ENCODE measurements at regions not wholly inside any gene's neighbourhood (a gene's known extent, or its start where the extent isn't known, plus 50 kb on each side); places are given as distances from the start of the nearest gene placed in this dataset.
A peak's percentile ranks its signal among the peaks of the same experiment; 100 is the strongest.

DNA sequence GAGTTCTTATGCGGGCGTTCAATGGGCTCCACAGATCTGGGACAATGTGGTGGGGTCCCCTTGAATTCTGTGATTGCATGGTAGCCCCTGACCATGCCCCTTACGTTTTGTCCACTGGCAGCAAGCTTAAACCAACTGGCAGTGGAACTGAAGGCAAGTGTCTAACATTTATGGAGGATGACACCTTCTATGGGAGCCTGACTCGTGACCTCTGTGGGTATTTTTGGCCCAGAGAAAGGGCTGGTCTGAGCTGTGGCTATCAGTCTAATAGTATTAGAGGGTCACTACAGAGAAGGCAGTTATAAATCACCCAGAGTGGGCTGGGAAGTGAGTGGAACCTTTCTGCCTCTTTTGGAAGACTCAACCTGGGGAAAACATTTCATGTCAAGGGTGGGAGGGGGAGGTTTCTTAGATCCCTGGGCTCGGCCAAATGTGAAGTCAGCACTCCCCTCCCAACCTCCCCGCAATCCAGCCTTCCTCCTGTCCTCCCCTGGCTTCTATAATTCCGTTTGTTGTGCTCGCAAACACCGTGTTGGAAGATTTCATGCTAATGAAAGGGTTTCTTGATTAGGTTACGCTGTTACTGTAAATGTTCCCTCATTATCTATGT is 322.7 kb downstream of the RPS24 start:
- H3K9ac ChIP-seq (ENCODE audit: low read depth, low read length, poor library complexity), result no peak overlapping the region
- peak overlapping the region; percentile 48 for H2BK120ac ChIP-seq (ENCODE audit: low read depth, low read length)
- H2BK5ac ChIP-seq (ENCODE audit: low read length), result peak overlapping the region; percentile 25
- H3K27me3 ChIP-seq (ENCODE audit: control insufficient read depth in 3 of 3, insufficient read depth in 3 of 3, low read depth in 1 of 3, low read length in 3 of 3), result peaks cover 0 to 3% (median 0%) of the 10 kb centered on the region in 3 experiments
- peak overlapping the region; percentile 8 for H2BK15ac ChIP-seq (ENCODE audit: low read length)
- peak overlapping the region; percentile 33 for H2BK12ac ChIP-seq (ENCODE audit: low read length)
- H4K91ac ChIP-seq (ENCODE audit: low read depth, low read length, poor library complexity), result no peak overlapping the region
- H2AFZ ChIP-seq (ENCODE audit: low read length), result no peak overlapping the region
- H3K4ac ChIP-seq (ENCODE audit: low read length), result no peak overlapping the region
- no peaks in the 10 kb centered on the region for H3K9me3 ChIP-seq (replicated peaks in 1 of 2; ENCODE audit: control insufficient read depth in 2 of 2, insufficient read depth in 1 of 2, low read depth in 1 of 2, low read length in 2 of 2)
- H3K23ac ChIP-seq (ENCODE audit: low read depth, low read length, poor library complexity), result no peak overlapping the region
- no peaks in the 10 kb centered on the region for H3K36me3 ChIP-seq (replicated peaks in 1 of 2; ENCODE audit: control insufficient read depth in 2 of 2, insufficient read depth in 2 of 2, low read length in 2 of 2)
- H3K4me2 ChIP-seq (ENCODE audit: insufficient read depth, low read length, poor library complexity, severe bottlenecking), result no peak overlapping the region
- no peaks in the 10 kb centered on the region for H3K79me1 ChIP-seq (ENCODE audit: low read depth, low read length)
- peak overlapping the region; percentile 49 for H2AK5ac ChIP-seq (ENCODE audit: low read depth, low read length)
- peaks cover 14 to 42% of the 10 kb centered on the region in 2 donors for H3K4me1 ChIP-seq (ENCODE audit: control insufficient read depth in 2 of 2, insufficient read depth in 1 of 2, low read depth in 1 of 2, low read length in 2 of 2)
- peak overlapping the region; percentile 93 for H3K27ac ChIP-seq (replicated peaks; ENCODE audit: low read length)
- WGBS, 2 donors (ENCODE audit: extremely low coverage in 2 of 2, insufficient read length in 2 of 2, insufficient replicate concordance in 1 of 2), result no CpG with 5 or more reads among the region's 10 CpGs
- H4K8ac ChIP-seq (ENCODE audit: low read depth, low read length), result no peak overlapping the region
- peak overlapping the region; percentile 74 for H3K18ac ChIP-seq (ENCODE audit: low read length)
- H3K14ac ChIP-seq (ENCODE audit: low read length), result no peak overlapping the region
- no peak overlapping the region for H3K4me3 ChIP-seq (ENCODE audit: low read length in 2 of 2)
- no peak for DNase-seq (ENCODE audit: low spot score)

DNA sequence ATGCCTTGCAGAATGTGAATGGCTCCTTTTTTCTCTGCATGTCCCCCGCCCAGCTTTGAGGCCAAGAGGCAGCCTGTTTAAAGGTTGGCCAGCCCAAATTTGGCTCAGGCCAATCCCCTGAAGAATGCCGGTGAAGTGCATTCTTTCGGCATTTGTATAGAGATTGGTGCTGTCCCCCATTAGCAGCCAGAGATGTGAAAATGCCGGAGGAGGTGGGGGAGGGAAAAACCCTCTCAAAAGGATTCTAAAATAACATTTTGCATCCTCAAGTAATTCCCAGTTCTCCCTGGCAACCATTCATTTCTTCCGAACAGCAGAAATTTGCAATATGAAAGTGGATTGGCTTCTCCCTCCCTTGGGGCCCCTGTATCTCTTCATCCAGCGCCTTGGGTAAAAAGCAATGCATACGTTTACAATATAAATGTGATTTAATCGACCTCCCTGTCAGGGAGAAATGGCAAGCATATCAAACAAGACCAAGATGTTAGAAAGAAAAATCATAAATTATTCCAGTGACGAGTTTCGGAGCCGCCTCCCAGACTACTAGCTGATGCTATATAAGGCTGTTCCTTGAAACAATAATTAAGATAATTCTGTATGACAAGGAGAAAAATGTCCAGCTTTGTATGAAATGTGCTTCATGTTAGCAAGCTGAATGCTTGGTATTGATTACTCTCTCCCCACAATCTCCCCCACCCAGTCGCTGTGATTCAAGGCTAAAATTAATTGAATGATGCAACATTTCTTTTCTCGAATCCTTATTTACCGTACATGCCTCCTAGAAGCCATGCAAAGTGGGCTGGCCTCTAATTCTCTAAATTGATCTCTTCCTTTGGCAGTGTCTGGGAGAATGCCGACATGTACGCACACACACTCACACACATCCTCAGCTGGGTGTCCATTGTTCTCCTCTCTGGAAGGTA is 323.7 kb downstream of the RPS24 start:
- WGBS, 2 donors (ENCODE audit: extremely low coverage in 2 of 2, insufficient read length in 2 of 2, insufficient replicate concordance in 1 of 2), result no CpG with 5 or more reads among the region's 16 CpGs
- H2BK12ac ChIP-seq (ENCODE audit: low read length), result no peak overlapping the region
- DNase-seq (ENCODE audit: low spot score), result peak; percentile 78
- no peak overlapping the region for H3K23ac ChIP-seq (ENCODE audit: low read depth, low read length, poor library complexity)
- H3K4me1 ChIP-seq (ENCODE audit: control insufficient read depth in 2 of 2, insufficient read depth in 1 of 2, low read depth in 1 of 2, low read length in 2 of 2), result peaks cover 14 to 42% of the 10 kb centered on the region in 2 donors
- H3K14ac ChIP-seq (ENCODE audit: low read length), result no peak overlapping the region
- H4K8ac ChIP-seq (ENCODE audit: low read depth, low read length), result no peak overlapping the region
- no peaks in the 10 kb centered on the region for H3K36me3 ChIP-seq (replicated peaks in 1 of 2; ENCODE audit: control insufficient read depth in 2 of 2, insufficient read depth in 2 of 2, low read length in 2 of 2)
- H3K4me3 ChIP-seq (ENCODE audit: low read length in 2 of 2), result no peak overlapping the region
- H3K4ac ChIP-seq (ENCODE audit: low read length), result peak overlapping the region; percentile 2
- H2BK120ac ChIP-seq (ENCODE audit: low read depth, low read length), result peak overlapping the region; percentile 78
- peak overlapping the region; percentile 9 for H3K18ac ChIP-seq (ENCODE audit: low read length)
- H3K4me2 ChIP-seq (ENCODE audit: insufficient read depth, low read length, poor library complexity, severe bottlenecking), result peak overlapping the region; percentile 19
- H3K27ac ChIP-seq (replicated peaks; ENCODE audit: low read length), result peak overlapping the region; percentile 93
- H3K79me1 ChIP-seq (ENCODE audit: low read depth, low read length), result no peaks in the 10 kb centered on the region
- H3K9me3 ChIP-seq (replicated peaks in 1 of 2; ENCODE audit: control insufficient read depth in 2 of 2, insufficient read depth in 1 of 2, low read depth in 1 of 2, low read length in 2 of 2), result no peaks in the 10 kb centered on the region
- H3K9ac ChIP-seq (ENCODE audit: low read depth, low read length, poor library complexity), result no peak overlapping the region
- H2AFZ ChIP-seq (ENCODE audit: low read length), result peak overlapping the region; percentile 53
- H3K27me3 ChIP-seq (ENCODE audit: control insufficient read depth in 3 of 3, insufficient read depth in 3 of 3, low read depth in 1 of 3, low read length in 3 of 3), result peaks cover 0 to 3% (median 0%) of the 10 kb centered on the region in 3 experiments
- H2AK5ac ChIP-seq (ENCODE audit: low read depth, low read length), result no peak overlapping the region
- no peak overlapping the region for H2BK15ac ChIP-seq (ENCODE audit: low read length)
- peak overlapping the region; percentile 83 for H2BK5ac ChIP-seq (ENCODE audit: low read length)
- no peak overlapping the region for H4K91ac ChIP-seq (ENCODE audit: low read depth, low read length, poor library complexity)

DNA sequence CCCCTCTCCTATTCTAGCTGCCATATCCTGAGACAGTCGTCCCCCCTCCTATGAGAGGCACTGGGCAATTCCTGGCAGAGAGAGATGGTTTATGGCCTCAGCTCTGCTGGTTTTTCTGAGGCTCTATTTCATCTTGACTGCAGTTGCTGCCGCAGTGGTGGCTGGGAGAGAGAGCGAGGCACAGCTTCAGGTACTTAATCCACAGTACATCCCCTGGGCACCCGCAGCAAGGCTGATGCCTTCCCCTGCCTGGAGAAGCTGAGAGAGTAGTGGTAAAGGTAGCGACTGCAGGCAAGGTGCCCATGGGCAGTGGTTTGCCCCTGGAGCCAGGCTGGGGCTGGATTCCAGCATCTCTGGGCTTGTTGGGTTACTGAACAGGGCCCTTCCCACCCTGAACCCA is 324.7 kb downstream of the RPS24 start:
- Histone ChIP-seq H3K79me1 (ENCODE audit: low read depth, low read length) (no peaks in the 10 kb centered on the region), H2BK15ac (ENCODE audit: low read length) (no peak overlapping the region), H2AK5ac (ENCODE audit: low read depth, low read length) (peak overlapping the region; percentile 17), H3K14ac (ENCODE audit: low read length) (peak overlapping the region; percentile 67), H2BK12ac (ENCODE audit: low read length) (peak overlapping the region; percentile 91), H3K27me3 (ENCODE audit: control insufficient read depth in 3 of 3, insufficient read depth in 3 of 3, low read depth in 1 of 3, low read length in 3 of 3) (peaks cover 0 to 3% (median 0%) of the 10 kb centered on the region in 3 experiments), H3K4me3 (ENCODE audit: low read length in 2 of 2) (no peak overlapping the region), H4K8ac (ENCODE audit: low read depth, low read length) (no peak overlapping the region), H3K4me1 (ENCODE audit: control insufficient read depth in 2 of 2, insufficient read depth in 1 of 2, low read depth in 1 of 2, low read length in 2 of 2) (peaks cover 17 to 45% of the 10 kb centered on the region in 2 donors), H3K4ac (ENCODE audit: low read length) (peak overlapping the region; percentile 59), H3K9ac (ENCODE audit: low read depth, low read length, poor library complexity) (no peak overlapping the region), H4K91ac (ENCODE audit: low read depth, low read length, poor library complexity) (peak overlapping the region; percentile 48), H3K23ac (ENCODE audit: low read depth, low read length, poor library complexity) (no peak overlapping the region), H2BK5ac (ENCODE audit: low read length) (peak overlapping the region; percentile 83), H3K18ac (ENCODE audit: low read length) (peak overlapping the region; percentile 89), H3K4me2 (ENCODE audit: insufficient read depth, low read length, poor library complexity, severe bottlenecking) (no peak overlapping the region), H3K27ac (replicated peaks; ENCODE audit: low read length) (peak overlapping the region; percentile 90), H3K9me3 (replicated peaks in 1 of 2; ENCODE audit: control insufficient read depth in 2 of 2, insufficient read depth in 1 of 2, low read depth in 1 of 2, low read length in 2 of 2) (no peaks in the 10 kb centered on the region), H3K36me3 (replicated peaks in 1 of 2; ENCODE audit: control insufficient read depth in 2 of 2, insufficient read depth in 2 of 2, low read length in 2 of 2) (no peaks in the 10 kb centered on the region), H2BK120ac (ENCODE audit: low read depth, low read length) (peak overlapping the region; percentile 78), H2AFZ (ENCODE audit: low read length) (no peak overlapping the region)
- no peak for DNase-seq (ENCODE audit: low spot score)
- WGBS, 2 donors (ENCODE audit: extremely low coverage in 2 of 2, insufficient read length in 2 of 2, insufficient replicate concordance in 1 of 2), result no CpG with 5 or more reads among the region's 5 CpGs

DNA sequence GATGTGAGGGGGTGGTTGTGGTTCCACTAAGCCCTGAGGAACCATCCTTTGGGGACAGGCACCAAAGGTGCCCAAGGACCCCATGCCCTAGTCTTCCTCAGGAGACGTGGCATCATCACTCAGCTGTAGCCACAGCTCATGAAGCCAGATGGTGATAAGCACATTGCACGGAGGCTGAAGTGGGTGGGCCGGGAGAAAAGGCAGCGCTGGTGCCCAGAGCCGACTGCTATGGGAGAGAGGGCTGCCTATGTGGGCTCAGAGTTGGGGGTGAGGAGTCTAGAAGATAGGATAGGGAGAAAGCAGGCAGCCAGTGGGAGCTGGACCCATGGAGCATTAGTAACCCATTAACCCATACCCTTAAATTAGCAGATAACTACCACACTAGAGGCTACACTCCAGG is 325.3 kb downstream of the RPS24 start:
- Histone ChIP-seq H3K36me3 (replicated peaks in 1 of 2; ENCODE audit: control insufficient read depth in 2 of 2, insufficient read depth in 2 of 2, low read length in 2 of 2) (no peaks in the 10 kb centered on the region), H2BK5ac (ENCODE audit: low read length) (peak overlapping the region; percentile 83), H3K79me1 (ENCODE audit: low read depth, low read length) (no peaks in the 10 kb centered on the region), H3K4ac (ENCODE audit: low read length) (peak overlapping the region; percentile 17), H3K4me1 (ENCODE audit: control insufficient read depth in 2 of 2, insufficient read depth in 1 of 2, low read depth in 1 of 2, low read length in 2 of 2) (peaks cover 17 to 45% of the 10 kb centered on the region in 2 donors), H4K91ac (ENCODE audit: low read depth, low read length, poor library complexity) (no peak overlapping the region), H3K4me2 (ENCODE audit: insufficient read depth, low read length, poor library complexity, severe bottlenecking) (no peak overlapping the region), H3K4me3 (ENCODE audit: low read length in 2 of 2) (no peak overlapping the region), H3K27ac (replicated peaks; ENCODE audit: low read length) (no peak overlapping the region), H3K23ac (ENCODE audit: low read depth, low read length, poor library complexity) (no peak overlapping the region), H2BK12ac (ENCODE audit: low read length) (peak overlapping the region; percentile 96), H2AK5ac (ENCODE audit: low read depth, low read length) (peak overlapping the region; percentile 96), H3K9ac (ENCODE audit: low read depth, low read length, poor library complexity) (no peak overlapping the region), H3K27me3 (ENCODE audit: control insufficient read depth in 3 of 3, insufficient read depth in 3 of 3, low read depth in 1 of 3, low read length in 3 of 3) (peaks cover 0 to 3% (median 0%) of the 10 kb centered on the region in 3 experiments), H2BK120ac (ENCODE audit: low read depth, low read length) (peak overlapping the region; percentile 78), H3K9me3 (replicated peaks in 1 of 2; ENCODE audit: control insufficient read depth in 2 of 2, insufficient read depth in 1 of 2, low read depth in 1 of 2, low read length in 2 of 2) (no peaks in the 10 kb centered on the region), H3K14ac (ENCODE audit: low read length) (no peak overlapping the region), H3K18ac (ENCODE audit: low read length) (peak overlapping the region; percentile 86), H4K8ac (ENCODE audit: low read depth, low read length) (no peak overlapping the region), H2AFZ (ENCODE audit: low read length) (no peak overlapping the region), H2BK15ac (ENCODE audit: low read length) (peak overlapping the region; percentile 23)
- no peak for DNase-seq (ENCODE audit: low spot score)
- no CpG with 5 or more reads among the region's 5 CpGs for WGBS, 2 donors (ENCODE audit: extremely low coverage in 2 of 2, insufficient read length in 2 of 2, insufficient replicate concordance in 1 of 2)

Data from neuronal stem cell (in vitro differentiated cells).